ENCODE measurements at regions not wholly inside any gene's neighbourhood (a gene's known extent, or its start where the extent isn't known, plus 50 kb on each side); places are given as distances from the start of the nearest gene placed in this dataset.

DNA sequence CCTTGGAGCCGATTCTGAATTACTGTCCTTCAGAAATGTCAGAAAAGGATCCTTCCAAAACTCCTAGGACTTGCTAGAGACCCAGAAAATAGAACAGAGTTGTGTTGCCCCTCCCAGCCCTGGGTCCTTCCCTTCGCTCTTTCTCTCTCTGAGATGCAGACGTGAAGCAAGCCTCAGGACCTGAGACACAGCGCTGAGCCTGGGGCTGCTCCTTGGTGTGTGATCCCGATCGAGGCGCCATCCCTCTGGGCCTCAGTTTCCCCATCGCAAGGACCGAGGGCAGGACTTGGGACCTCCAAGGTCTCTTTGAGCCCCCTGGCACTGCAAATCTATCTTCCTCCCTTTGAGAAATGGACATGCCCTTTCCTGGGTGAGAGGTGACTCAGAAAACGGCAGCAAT lies 533.5 kb downstream of the TBC1D22A start:
- no peak overlapping the region for H2AFZ ChIP-seq (ENCODE audit: low read depth, low read length, severe bottlenecking)
- H3K4me3 ChIP-seq (ENCODE audit: insufficient read depth, low read length, poor library complexity, severe bottlenecking): no peak overlapping the region
- H3K9me3 ChIP-seq (ENCODE audit: insufficient read depth, low read length): no peaks in the 10 kb centered on the region
- no peaks in the 10 kb centered on the region for H4K20me1 ChIP-seq (ENCODE audit: low read depth, low read length)
- no peaks in the 10 kb centered on the region for H3K36me3 ChIP-seq (ENCODE audit: low read length)
- no peak overlapping the region for H3K9ac ChIP-seq (ENCODE audit: low read length)
- no peaks in the 10 kb centered on the region for H3K79me2 ChIP-seq (ENCODE audit: insufficient read depth, low read length)
- no peaks in the 10 kb centered on the region for H3K9me2 ChIP-seq (replicated peaks; ENCODE audit: insufficient read depth, low read length)
- TF ChIP-seq, protein P1, sequence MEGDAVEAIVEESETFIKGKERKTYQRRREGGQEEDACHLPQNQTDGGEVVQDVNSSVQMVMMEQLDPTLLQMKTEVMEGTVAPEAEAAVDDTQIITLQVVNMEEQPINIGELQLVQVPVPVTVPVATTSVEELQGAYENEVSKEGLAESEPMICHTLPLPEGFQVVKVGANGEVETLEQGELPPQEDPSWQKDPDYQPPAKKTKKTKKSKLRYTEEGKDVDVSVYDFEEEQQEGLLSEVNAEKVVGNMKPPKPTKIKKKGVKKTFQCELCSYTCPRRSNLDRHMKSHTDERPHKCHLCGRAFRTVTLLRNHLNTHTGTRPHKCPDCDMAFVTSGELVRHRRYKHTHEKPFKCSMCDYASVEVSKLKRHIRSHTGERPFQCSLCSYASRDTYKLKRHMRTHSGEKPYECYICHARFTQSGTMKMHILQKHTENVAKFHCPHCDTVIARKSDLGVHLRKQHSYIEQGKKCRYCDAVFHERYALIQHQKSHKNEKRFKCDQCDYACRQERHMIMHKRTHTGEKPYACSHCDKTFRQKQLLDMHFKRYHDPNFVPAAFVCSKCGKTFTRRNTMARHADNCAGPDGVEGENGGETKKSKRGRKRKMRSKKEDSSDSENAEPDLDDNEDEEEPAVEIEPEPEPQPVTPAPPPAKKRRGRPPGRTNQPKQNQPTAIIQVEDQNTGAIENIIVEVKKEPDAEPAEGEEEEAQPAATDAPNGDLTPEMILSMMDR (IDR thresholded peaks at IDR 0.05; ENCODE audit: insufficient read depth, low read length, poor library complexity, severe bottlenecking): no peak
- TF ChIP-seq EZH2phosphoT487 (conservative IDR thresholded peaks at IDR 0.05; ENCODE audit: low read length): no peak
- H3K27me3 ChIP-seq (ENCODE audit: low read length): no peaks in the 10 kb centered on the region
- H3K27ac ChIP-seq (ENCODE audit: low read depth, low read length): no peak overlapping the region
- H3K4me2 ChIP-seq (ENCODE audit: low read depth, low read length, poor library complexity, severe bottlenecking): no peak overlapping the region
- no peaks in the 10 kb centered on the region for H3F3A ChIP-seq (ENCODE audit: insufficient read depth)

DNA sequence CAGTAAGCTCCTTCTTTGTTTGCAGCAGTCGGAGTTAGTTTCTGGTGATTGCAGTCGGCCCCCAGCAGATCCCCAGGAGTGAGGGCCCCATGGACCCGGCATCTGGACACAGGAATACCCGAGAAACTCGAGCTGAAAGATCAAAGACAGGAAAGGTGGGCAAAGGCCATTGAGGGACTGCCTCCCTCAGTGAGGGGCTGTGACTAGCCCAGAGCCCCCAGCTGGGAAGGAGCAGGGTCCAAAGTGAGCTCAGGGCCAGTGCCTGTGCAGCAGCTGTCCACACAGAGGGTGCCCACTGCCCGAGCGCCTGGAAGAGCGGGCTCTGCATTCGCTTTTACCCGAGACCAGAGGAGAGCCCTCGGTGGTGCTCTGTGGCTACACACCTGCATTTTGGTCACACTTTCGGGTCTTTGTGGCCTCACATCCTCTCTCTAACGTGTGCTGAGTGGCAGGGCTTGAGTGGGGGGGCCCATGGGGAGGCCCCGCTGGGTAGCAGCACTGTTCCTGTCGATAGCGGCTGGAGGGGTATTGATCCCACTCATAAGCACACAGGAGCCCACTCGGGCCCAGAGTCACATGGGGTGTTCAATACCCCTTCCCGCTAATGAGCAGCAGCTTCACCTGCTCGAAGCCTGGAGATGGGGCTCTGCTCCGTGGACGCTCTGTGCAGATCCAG lies 532.9 kb downstream of the TBC1D22A start:
- Histone ChIP-seq H3K9me3 (ENCODE audit: insufficient read depth, low read length) (no peaks in the 10 kb centered on the region), H2AFZ (ENCODE audit: low read depth, low read length, severe bottlenecking) (no peak overlapping the region), H3K9ac (ENCODE audit: low read length) (no peak overlapping the region), H3K4me3 (ENCODE audit: insufficient read depth, low read length, poor library complexity, severe bottlenecking) (no peak overlapping the region), H3K4me2 (ENCODE audit: low read depth, low read length, poor library complexity, severe bottlenecking) (no peak overlapping the region), H3K27me3 (ENCODE audit: low read length) (no peaks in the 10 kb centered on the region), H4K20me1 (ENCODE audit: low read depth, low read length) (no peaks in the 10 kb centered on the region), H3K79me2 (ENCODE audit: insufficient read depth, low read length) (no peaks in the 10 kb centered on the region), H3K36me3 (ENCODE audit: low read length) (no peaks in the 10 kb centered on the region), H3K27ac (ENCODE audit: low read depth, low read length) (no peak overlapping the region), H3K9me2 (replicated peaks; ENCODE audit: insufficient read depth, low read length) (no peaks in the 10 kb centered on the region), H3F3A (ENCODE audit: insufficient read depth) (no peaks in the 10 kb centered on the region)
- no peak for TF ChIP-seq EZH2phosphoT487 (conservative IDR thresholded peaks at IDR 0.05; ENCODE audit: low read length)
- TF ChIP-seq, protein P1 (IDR thresholded peaks at IDR 0.05; ENCODE audit: insufficient read depth, low read length, poor library complexity, severe bottlenecking): no peak

DNA sequence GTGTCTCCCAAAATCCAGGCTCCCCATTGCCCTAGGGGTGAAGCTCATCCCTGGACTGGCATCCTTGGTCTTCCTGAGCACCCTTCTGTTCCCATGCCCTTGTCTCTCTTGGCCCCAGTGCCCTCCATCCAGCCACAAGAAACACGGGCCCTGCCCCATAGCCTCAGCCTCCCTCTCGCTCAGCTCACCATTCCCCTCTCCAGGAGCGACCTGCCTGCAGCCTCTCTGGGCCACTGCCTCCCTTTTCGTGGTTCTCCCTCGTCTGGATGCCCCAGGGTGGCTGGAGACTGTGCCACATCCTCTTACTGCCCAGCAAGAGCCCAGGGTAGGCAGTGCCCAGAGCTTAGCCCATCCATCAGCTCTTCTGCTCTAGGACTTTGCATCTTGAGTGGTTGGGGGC lies 532.1 kb downstream of the TBC1D22A start:
- TF ChIP-seq EZH2phosphoT487 (conservative IDR thresholded peaks at IDR 0.05; ENCODE audit: low read length): no peak
- TF ChIP-seq, protein P1 (IDR thresholded peaks at IDR 0.05; ENCODE audit: insufficient read depth, low read length, poor library complexity, severe bottlenecking): no peak
- Histone ChIP-seq H3K36me3 (ENCODE audit: low read length) (no peaks in the 10 kb centered on the region), H3K9ac (ENCODE audit: low read length) (no peak overlapping the region), H3K27me3 (ENCODE audit: low read length) (no peaks in the 10 kb centered on the region), H3F3A (ENCODE audit: insufficient read depth) (no peaks in the 10 kb centered on the region), H4K20me1 (ENCODE audit: low read depth, low read length) (no peaks in the 10 kb centered on the region), H3K9me3 (ENCODE audit: insufficient read depth, low read length) (no peaks in the 10 kb centered on the region), H3K4me2 (ENCODE audit: low read depth, low read length, poor library complexity, severe bottlenecking) (no peak overlapping the region), H3K4me3 (ENCODE audit: insufficient read depth, low read length, poor library complexity, severe bottlenecking) (no peak overlapping the region), H3K27ac (ENCODE audit: low read depth, low read length) (no peak overlapping the region), H3K9me2 (replicated peaks; ENCODE audit: insufficient read depth, low read length) (no peaks in the 10 kb centered on the region), H2AFZ (ENCODE audit: low read depth, low read length, severe bottlenecking) (no peak overlapping the region), H3K79me2 (ENCODE audit: insufficient read depth, low read length) (no peaks in the 10 kb centered on the region)
